PC-9 (cell line): ENCODE measurements at regions not wholly inside any gene's neighbourhood (a gene's known extent, or its start where the extent isn't known, plus 50 kb on each side); places are given as distances from the start of the nearest gene placed in this dataset.

ENCODE experiments used
- BruUV-seq: library from RNA; stranded (reverse); fragments of 400-500 nt; replicated peaks from 2 replicates; lab custom pipeline; 2021; lab: Mats Ljungman, UMichigan
- CTCF ChIA-PET: fragments of 300-600 bp; sonication (Branson Sonifier 250); formaldehyde crosslinking; loops from one replicate; lab custom pipeline; 2022; ENCODE audit warnings: antibody characterized with exemption; lab: Charles Lee
- POLR2A ChIA-PET: fragments of 300-600 bp; sonication (Branson Sonifier 250); formaldehyde crosslinking; loops from one replicate; lab custom pipeline; 2022; ENCODE audit warnings: antibody characterized with exemption; ENCODE audit not compliant: unreplicated experiment; lab: Charles Lee
- DNase-seq, 2 experiments: peaks; one replicate each; pipeline versions ENCODE4 v3.0.0 to v3.0.0-alpha.2; 2015 to 2022; ENCODE audit warnings: mixed read lengths in 1 of 2
- H2AFZ ChIP-seq: fragments of 200-600 bp; sonication (generic); 2 replicates; pipeline ENCODE4 v1.8.1; 2017; ENCODE audit warnings: antibody characterized with exemption
- H3F3A ChIP-seq: fragments of 200-600 bp; sonication (generic); 2 replicates; pipeline ENCODE4 v1.8.1; 2017; ENCODE audit warnings: antibody characterized with exemption, mild to moderate bottlenecking, low read depth; ENCODE audit not compliant: insufficient read depth
- H3K27ac ChIP-seq: fragments of 200-600 bp; sonication (generic); 2 replicates; pipeline ENCODE4 v1.6.1; 2016; ENCODE audit warnings: mixed run types
- H3K27me3 ChIP-seq: fragments of 200-600 bp; sonication (generic); 2 replicates; pipeline ENCODE4 v1.6.1; 2016; ENCODE audit warnings: low read depth, mixed run types; ENCODE audit not compliant: insufficient read depth
- H3K36me3 ChIP-seq: fragments of 200-600 bp; sonication (generic); 2 replicates; pipeline ENCODE4 v1.6.1; 2016; ENCODE audit warnings: low read depth, mixed run types
- H3K4me1 ChIP-seq: fragments of 200-600 bp; sonication (generic); replicated peaks from 2 replicates; pipeline ENCODE4 v1.6.1; 2016; ENCODE audit warnings: mixed run types; ENCODE audit not compliant: insufficient read depth
- H3K4me2 ChIP-seq: fragments of 200-600 bp; sonication (generic); 2 replicates; pipeline ENCODE4 v1.6.1; 2017; ENCODE audit warnings: mixed run types
- H3K4me3 ChIP-seq: fragments of 200-600 bp; sonication (generic); 2 replicates; pipeline ENCODE4 v1.6.1; 2016; ENCODE audit warnings: mixed run types
- H3K79me2 ChIP-seq: fragments of 200-600 bp; sonication (generic); 2 replicates; pipeline ENCODE4 v1.6.1; 2017; ENCODE audit warnings: low read depth, mixed run types
- H3K9me2 ChIP-seq: fragments of 200-600 bp; sonication (generic); 2 replicates; pipeline ENCODE4 v1.8.1; 2017; ENCODE audit warnings: mild to moderate bottlenecking; ENCODE audit not compliant: insufficient read depth
- H3K9me3 ChIP-seq: fragments of 200-600 bp; sonication (generic); 2 replicates; pipeline ENCODE4 v1.8.1; 2016; ENCODE audit warnings: low read depth; ENCODE audit not compliant: insufficient read depth
- H4K20me1 ChIP-seq: fragments of 200-600 bp; sonication (generic); 2 replicates; pipeline ENCODE4 v1.8.1; 2017; ENCODE audit not compliant: insufficient read depth
- EZH2 ChIP-seq: fragments of 200-600 bp; sonication (generic); IDR thresholded peaks from 2 replicates; pipeline ENCODE4 v1.8.0; 2017; ENCODE audit warnings: antibody characterized with exemption, low read depth
- intact Hi-C: fragments of 100-400 bp; cut with micrococcal nuclease; formaldehyde crosslinking; loops from one replicate; pipeline ENCODE4 v1.10.0; 2022; ENCODE audit not compliant: unreplicated experiment
- TF ChIP-seq, protein P1 (sequence below): fragments of 200-600 bp; sonication (generic); conservative IDR thresholded peaks from 2 replicates; pipeline ENCODE4 v1.6.1; 2017; ENCODE audit warnings: mixed run types, antibody characterized with exemption, mild to moderate bottlenecking, moderate library complexity

DNA sequence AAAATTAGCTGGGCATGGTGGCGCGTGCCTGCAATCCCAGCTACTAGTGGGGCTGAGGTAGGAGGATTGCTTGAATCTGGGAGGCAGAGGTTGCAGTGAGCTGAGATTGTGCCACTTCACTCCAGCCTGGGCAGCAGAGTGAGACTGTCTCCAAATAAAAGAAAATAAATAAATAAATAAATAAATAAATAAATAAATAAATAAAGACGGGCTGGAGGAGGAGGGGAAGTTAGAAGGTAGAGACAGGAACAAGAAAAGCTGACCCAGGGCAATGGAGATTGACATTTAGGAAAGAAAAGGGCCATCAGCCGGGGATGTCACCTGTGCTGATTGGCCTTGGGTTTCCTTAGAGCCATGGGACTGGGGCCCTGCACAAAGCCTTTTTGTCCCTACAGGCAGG is 153.7 kb upstream of the IGSF21 start:
- no peak for TF ChIP-seq EZH2
- H3K36me3 ChIP-seq: no peaks in the 10 kb centered on the region
- POLR2A ChIA-PET: no interaction called here
- no peaks in the 10 kb centered on the region for H3K79me2 ChIP-seq
- H3K27me3 ChIP-seq: peaks cover 67% of the 10 kb centered on the region
- H4K20me1 ChIP-seq: no peaks in the 10 kb centered on the region
- no TSS peak for BruUV-seq
- H3K4me2 ChIP-seq: no peak overlapping the region
- no peak overlapping the region for H2AFZ ChIP-seq
- CTCF ChIA-PET: no interaction called here
- H3K9me2 ChIP-seq: no peaks in the 10 kb centered on the region
- H3K9me3 ChIP-seq: no peaks in the 10 kb centered on the region
- intact Hi-C loops: no loop called here
- no peak overlapping the region for H3K27ac ChIP-seq
- no peak for DNase-seq
- H3F3A ChIP-seq: no peaks in the 10 kb centered on the region
- H3K4me3 ChIP-seq: no peak overlapping the region
- no peaks in the 10 kb centered on the region for H3K4me1 ChIP-seq

GRCh38 chr1:17955302-17956285 is 152.0 kb upstream of the IGSF21 start:
- no peak overlapping the region for H2AFZ ChIP-seq
- POLR2A ChIA-PET: no interaction called here
- intact Hi-C loops: no loop called here
- H3K4me2 ChIP-seq: no peak overlapping the region
- H3K4me3 ChIP-seq: no peak overlapping the region
- no peaks in the 10 kb centered on the region for H3F3A ChIP-seq
- no peaks in the 10 kb centered on the region for H3K9me3 ChIP-seq
- no peak overlapping the region for H3K27ac ChIP-seq
- no peaks in the 10 kb centered on the region for H3K79me2 ChIP-seq
- DNase-seq: no peak
- H3K4me1 ChIP-seq: no peaks in the 10 kb centered on the region
- no peak for TF ChIP-seq EZH2
- TF ChIP-seq, protein P1, sequence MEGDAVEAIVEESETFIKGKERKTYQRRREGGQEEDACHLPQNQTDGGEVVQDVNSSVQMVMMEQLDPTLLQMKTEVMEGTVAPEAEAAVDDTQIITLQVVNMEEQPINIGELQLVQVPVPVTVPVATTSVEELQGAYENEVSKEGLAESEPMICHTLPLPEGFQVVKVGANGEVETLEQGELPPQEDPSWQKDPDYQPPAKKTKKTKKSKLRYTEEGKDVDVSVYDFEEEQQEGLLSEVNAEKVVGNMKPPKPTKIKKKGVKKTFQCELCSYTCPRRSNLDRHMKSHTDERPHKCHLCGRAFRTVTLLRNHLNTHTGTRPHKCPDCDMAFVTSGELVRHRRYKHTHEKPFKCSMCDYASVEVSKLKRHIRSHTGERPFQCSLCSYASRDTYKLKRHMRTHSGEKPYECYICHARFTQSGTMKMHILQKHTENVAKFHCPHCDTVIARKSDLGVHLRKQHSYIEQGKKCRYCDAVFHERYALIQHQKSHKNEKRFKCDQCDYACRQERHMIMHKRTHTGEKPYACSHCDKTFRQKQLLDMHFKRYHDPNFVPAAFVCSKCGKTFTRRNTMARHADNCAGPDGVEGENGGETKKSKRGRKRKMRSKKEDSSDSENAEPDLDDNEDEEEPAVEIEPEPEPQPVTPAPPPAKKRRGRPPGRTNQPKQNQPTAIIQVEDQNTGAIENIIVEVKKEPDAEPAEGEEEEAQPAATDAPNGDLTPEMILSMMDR: no peak
- no TSS peak for BruUV-seq
- H3K9me2 ChIP-seq: no peaks in the 10 kb centered on the region
- CTCF ChIA-PET: interaction anchor here (0.7 kb wide), 1 partner anchor 1032 kb away, joined by 5 read pairs; no protein-coding TSS in a partner anchor
- H4K20me1 ChIP-seq: no peaks in the 10 kb centered on the region
- H3K36me3 ChIP-seq: no peaks in the 10 kb centered on the region
- peaks cover 60% of the 10 kb centered on the region for H3K27me3 ChIP-seq

- no peak overlapping the region for H2AFZ ChIP-seq
- no peaks in the 10 kb centered on the region for H3K9me3 ChIP-seq
- ChIA-PET POLR2A (no interaction called here), CTCF (no interaction called here)
- no peak for DNase-seq
- TF ChIP-seq, protein P1: no peak
- no peak for TF ChIP-seq EZH2
- no peaks in the 10 kb centered on the region for H3K4me1 ChIP-seq
- no peaks in the 10 kb centered on the region for H3K9me2 ChIP-seq
- no peaks in the 10 kb centered on the region for H4K20me1 ChIP-seq
- no TSS peak for BruUV-seq
- no peaks in the 10 kb centered on the region for H3K79me2 ChIP-seq
- no peak overlapping the region for H3K4me3 ChIP-seq
- peaks cover 58% of the 10 kb centered on the region for H3K27me3 ChIP-seq
- no peaks in the 10 kb centered on the region for H3K36me3 ChIP-seq
- intact Hi-C loops: no loop called here
- H3F3A ChIP-seq: no peaks in the 10 kb centered on the region
- no peak overlapping the region for H3K4me2 ChIP-seq
- H3K27ac ChIP-seq: no peak overlapping the region
Measured at GRCh38 chr1:17957588-17958267, 149.9 kb upstream of the IGSF21 start.
